Thymus (tissue), 11 donors: ENCODE measurements at regions not wholly inside any gene's neighbourhood (a gene's known extent, or its start where the extent isn't known, plus 50 kb on each side); places are given as distances from the start of the nearest gene placed in this dataset.

ENCODE experiments used
- DNase-seq, 9 donors: peaks; one replicate each; pipeline ENCODE4 v3.0.0-alpha.2; 2013; ENCODE audit warnings: low spot score in 9 of 9, low read depth in 6 of 9, missing footprints in 1 of 9
- H3K27ac ChIP-seq, 2 donors: one replicate each; pipeline ENCODE4 v1.5.1; 2013; ENCODE audit warnings: control low read depth in 1 of 2, low read depth in 1 of 2, low read length in 1 of 2, mild to moderate bottlenecking in 1 of 2, moderate library complexity in 1 of 2
- H3K27me3 ChIP-seq, 2 donors: one replicate each; pipeline ENCODE4 v1.5.1; 2013; ENCODE audit warnings: low read length in 1 of 2; ENCODE audit not compliant: control insufficient read depth in 2 of 2, insufficient read depth in 1 of 2
- H3K36me3 ChIP-seq, 2 donors: one replicate each; pipeline ENCODE4 v1.5.1; 2013; ENCODE audit warnings: low read length in 1 of 2, mild to moderate bottlenecking in 1 of 2, moderate library complexity in 1 of 2; ENCODE audit not compliant: control insufficient read depth in 2 of 2, insufficient read depth in 2 of 2
- H3K4me1 ChIP-seq, 2 donors: one replicate each; pipeline ENCODE4 v1.5.1; 2013; ENCODE audit warnings: low read length in 2 of 2; ENCODE audit not compliant: control insufficient read depth in 2 of 2, insufficient read depth in 2 of 2
- H3K4me3 ChIP-seq, 2 donors: one replicate each; pipeline ENCODE4 v1.5.1; 2013; ENCODE audit warnings: low read length in 2 of 2, control low read depth in 1 of 2, mild to moderate bottlenecking in 1 of 2
- H3K9me3 ChIP-seq, 2 donors: one replicate each; pipeline ENCODE4 v1.5.1; 2013; ENCODE audit warnings: low read length in 1 of 2, mild to moderate bottlenecking in 1 of 2; ENCODE audit not compliant: control insufficient read depth in 2 of 2, insufficient read depth in 1 of 2
- WGBS: extraction: QIAGEN DNeasy Blood & Tissue Kit; methylation state at CpG from one replicate; pipeline ENCODE4 v1.1.7; 2013; 5-methylcytosine and 5-hydroxymethylcytosine counted together
- donor health status: healthy.

DNA sequence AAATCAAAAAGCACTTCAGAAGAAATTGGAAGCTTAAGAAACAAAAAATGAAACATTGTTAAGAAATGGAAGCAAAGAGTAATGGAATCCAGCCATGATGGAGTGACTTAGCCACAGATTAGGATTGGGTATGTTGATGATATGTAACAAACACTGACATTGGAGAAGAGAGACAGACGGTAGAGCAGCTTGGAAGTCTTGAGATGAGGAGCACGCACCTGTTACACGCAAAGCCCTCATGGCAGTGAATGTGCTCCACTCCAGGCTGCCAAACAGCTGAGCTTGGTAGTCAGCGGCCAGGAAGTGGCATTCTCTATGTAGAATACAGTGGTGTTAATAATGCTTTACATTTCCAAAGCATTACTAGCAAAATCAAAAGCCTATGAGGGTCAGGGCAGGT is 56.9 kb upstream of the GPRIN3 start:
- Histone ChIP-seq H3K4me1 (no peaks in the 10 kb centered on the region), H3K36me3 (no peaks in the 10 kb centered on the region), H3K27ac (no peak overlapping the region), H3K27me3 (no peaks in the 10 kb centered on the region), H3K9me3 (no peaks in the 10 kb centered on the region), H3K4me3 (no peak overlapping the region)
- 99% methylated on average over 4 of the region's 4 CpGs for WGBS
- no peak for DNase-seq

GRCh38 chr4:89363786-89364185 is 56.2 kb upstream of the GPRIN3 start:
- H3K4me3 ChIP-seq: no peak overlapping the region
- H3K4me1 ChIP-seq: no peaks in the 10 kb centered on the region
- DNase-seq: no peak
- WGBS: 98% methylated on average over 7 of the region's 7 CpGs
- no peak overlapping the region for H3K27ac ChIP-seq
- H3K9me3 ChIP-seq: no peaks in the 10 kb centered on the region
- no peaks in the 10 kb centered on the region for H3K36me3 ChIP-seq
- H3K27me3 ChIP-seq: no peaks in the 10 kb centered on the region

DNA sequence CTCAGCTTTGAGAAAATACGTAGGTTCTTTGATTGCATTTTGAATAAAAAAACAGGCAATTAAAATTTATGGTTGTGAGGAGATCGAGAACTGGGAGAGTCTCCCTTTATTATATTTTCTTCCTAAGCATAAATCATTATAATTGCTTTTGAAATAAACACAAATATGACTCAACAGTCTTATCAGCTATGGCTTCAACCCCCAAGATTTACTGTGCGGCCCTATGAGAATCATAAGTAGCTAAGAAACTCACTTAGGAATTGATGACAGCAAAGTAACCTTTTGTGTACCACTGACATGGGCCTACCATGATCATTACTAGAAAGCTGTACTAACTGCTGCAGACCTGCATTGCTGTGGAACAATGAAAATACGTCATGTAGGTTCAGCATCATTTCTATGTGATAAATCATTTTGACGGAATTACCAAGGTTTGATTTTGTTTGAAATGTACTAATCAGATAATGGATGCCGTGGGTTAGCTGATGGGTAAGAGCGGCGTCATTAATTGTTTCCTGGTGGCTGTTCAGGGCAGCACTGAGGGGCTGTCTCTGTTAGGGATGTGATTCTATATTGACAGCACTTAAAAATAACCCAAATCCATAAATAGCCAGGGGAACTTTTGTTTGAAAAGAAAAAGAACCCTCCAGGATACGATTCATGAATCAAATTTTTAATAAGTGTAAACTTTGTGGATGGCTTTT is 51.5 kb upstream of the GPRIN3 start:
- WGBS: 97% methylated on average over 9 of the region's 9 CpGs

DNA sequence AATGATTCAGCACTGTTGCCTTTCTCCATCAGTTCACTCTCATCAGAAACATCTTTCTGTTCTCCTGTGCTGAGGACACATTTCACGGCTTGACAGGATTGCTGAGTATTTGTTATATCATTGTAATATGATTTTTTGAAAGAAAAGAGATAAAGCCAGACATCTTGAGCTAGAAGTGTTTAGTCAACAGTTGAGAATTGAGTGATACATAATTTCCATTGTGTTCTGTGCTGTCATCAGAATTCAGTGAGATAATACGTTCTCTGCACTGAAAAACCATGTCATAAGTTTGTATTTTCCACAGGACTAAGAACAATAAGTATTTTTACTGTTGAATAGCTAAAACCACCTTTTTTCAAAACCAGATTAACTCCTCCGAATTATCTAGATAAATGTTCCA is 50.2 kb upstream of the GPRIN3 start:
- H3K9me3 ChIP-seq: no peaks in the 10 kb centered on the region
- no peak for DNase-seq
- H3K27ac ChIP-seq: no peak overlapping the region
- WGBS: 97% methylated on average over 3 of the region's 3 CpGs
- H3K4me3 ChIP-seq: no peak overlapping the region
- H3K4me1 ChIP-seq: no peaks in the 10 kb centered on the region
- no peaks in the 10 kb centered on the region for H3K27me3 ChIP-seq
- H3K36me3 ChIP-seq: no peaks in the 10 kb centered on the region

More for the DNA sequence above, 51.5 kb upstream of the GPRIN3 start:
- Histone ChIP-seq H3K27ac (no peak overlapping the region), H3K4me3 (no peak overlapping the region), H3K27me3 (no peaks in the 10 kb centered on the region), H3K4me1 (no peaks in the 10 kb centered on the region), H3K36me3 (no peaks in the 10 kb centered on the region), H3K9me3 (no peaks in the 10 kb centered on the region)
- no peak for DNase-seq
